ENCODE measurements at regions not wholly inside any gene's neighbourhood (a gene's known extent, or its start where the extent isn't known, plus 50 kb on each side); places are given as distances from the start of the nearest gene placed in this dataset.

DNA sequence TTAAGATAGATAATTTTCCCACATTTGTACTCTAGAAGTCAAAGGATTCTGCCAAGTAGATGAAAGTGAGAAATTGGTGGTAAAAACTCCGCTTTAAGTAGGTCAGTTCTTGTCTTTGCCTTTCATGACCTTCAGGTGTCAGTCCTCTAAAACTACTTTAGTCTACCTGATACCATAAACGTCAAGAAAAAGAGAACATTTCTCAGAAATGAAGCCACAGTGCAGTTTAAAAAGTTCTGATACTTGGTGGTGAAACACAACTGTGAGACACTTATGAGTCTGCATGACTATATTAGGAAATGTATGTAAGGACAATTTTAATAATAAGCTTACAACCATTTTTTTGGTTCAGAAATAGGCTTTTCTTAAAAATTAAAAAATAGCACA, 583.3 kb downstream of the SATB2 start:
- TF ChIP-seq, protein P1, sequence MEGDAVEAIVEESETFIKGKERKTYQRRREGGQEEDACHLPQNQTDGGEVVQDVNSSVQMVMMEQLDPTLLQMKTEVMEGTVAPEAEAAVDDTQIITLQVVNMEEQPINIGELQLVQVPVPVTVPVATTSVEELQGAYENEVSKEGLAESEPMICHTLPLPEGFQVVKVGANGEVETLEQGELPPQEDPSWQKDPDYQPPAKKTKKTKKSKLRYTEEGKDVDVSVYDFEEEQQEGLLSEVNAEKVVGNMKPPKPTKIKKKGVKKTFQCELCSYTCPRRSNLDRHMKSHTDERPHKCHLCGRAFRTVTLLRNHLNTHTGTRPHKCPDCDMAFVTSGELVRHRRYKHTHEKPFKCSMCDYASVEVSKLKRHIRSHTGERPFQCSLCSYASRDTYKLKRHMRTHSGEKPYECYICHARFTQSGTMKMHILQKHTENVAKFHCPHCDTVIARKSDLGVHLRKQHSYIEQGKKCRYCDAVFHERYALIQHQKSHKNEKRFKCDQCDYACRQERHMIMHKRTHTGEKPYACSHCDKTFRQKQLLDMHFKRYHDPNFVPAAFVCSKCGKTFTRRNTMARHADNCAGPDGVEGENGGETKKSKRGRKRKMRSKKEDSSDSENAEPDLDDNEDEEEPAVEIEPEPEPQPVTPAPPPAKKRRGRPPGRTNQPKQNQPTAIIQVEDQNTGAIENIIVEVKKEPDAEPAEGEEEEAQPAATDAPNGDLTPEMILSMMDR (conservative IDR thresholded peaks at IDR 0.05; ENCODE audit: low read depth, low read length) = no peak
- TF ChIP-seq EZH2 (IDR thresholded peaks at IDR 0.05; ENCODE audit: low read length, unreplicated experiment) = no peak

Data from PC-3 (cell line).